Colonic mucosa (tissue), 4 donors: ENCODE measurements at regions not wholly inside any gene's neighbourhood (a gene's known extent, or its start where the extent isn't known, plus 50 kb on each side); places are given as distances from the start of the nearest gene placed in this dataset.
"Not testable (repeated sequence)": the region's sequence is repeated elsewhere in the genome, so short reads cannot be mapped to it uniquely, and the experiment has no call there.

ENCODE experiments used
- DNase-seq: peaks from one replicate; pipeline ENCODE4 v3.0.0-alpha.2; 2020
- H3K27ac ChIP-seq: fragments of 200-600 bp; one replicate; pipeline ENCODE4 v1.8.0; 2021
- H3K27me3 ChIP-seq: fragments of 200-600 bp; one replicate; pipeline ENCODE4 v1.8.0; 2021
- H3K36me3 ChIP-seq: fragments of 200-600 bp; one replicate; pipeline ENCODE4 v1.8.0; 2021
- H3K4me1 ChIP-seq: fragments of 200-600 bp; one replicate; pipeline ENCODE4 v1.8.0; 2021; ENCODE audit warnings: mild to moderate bottlenecking
- H3K4me3 ChIP-seq: fragments of 200-600 bp; one replicate; pipeline ENCODE4 v1.8.0; 2021
- H3K9ac ChIP-seq, 2 donors: one replicate each; pipeline ENCODE4 v1.7.0; 2013; ENCODE audit warnings: control low read depth in 2 of 2, low read depth in 2 of 2, low read length in 2 of 2
- H3K9me3 ChIP-seq: fragments of 200-600 bp; one replicate; pipeline ENCODE4 v1.8.0; 2021
- CTCF ChIP-seq: fragments of 200-600 bp; IDR thresholded peaks from one replicate; pipeline ENCODE4 v1.8.0; 2022; ENCODE audit warnings: antibody characterized with exemption, mild to moderate bottlenecking
- intact Hi-C: fragments of 100-400 bp; cut with DNase I; formaldehyde crosslinking; loops from one replicate; pipeline ENCODE4 v1.14.1; 2022
- donor health status: healthy.
- donor health status: DM: no; HTN: no; CAD: no.
- donor health status: DM: no; HTN: no; CAD: no.

- Histone ChIP-seq H3K27ac (no peak overlapping the region), H3K36me3 (no peaks in the 10 kb centered on the region), H3K9ac (no peak overlapping the region), H3K4me3 (no peak overlapping the region), H3K4me1 (no peaks in the 10 kb centered on the region), H3K9me3 (no peaks in the 10 kb centered on the region), H3K27me3 (no peaks in the 10 kb centered on the region)
- intact Hi-C loops, result no loop called here
- DNase-seq, result no peak
- no peak for TF ChIP-seq CTCF
Observed at GRCh38 chr5:18601185-18601584, 966.9 kb downstream of the TAF11L14 start.

DNA sequence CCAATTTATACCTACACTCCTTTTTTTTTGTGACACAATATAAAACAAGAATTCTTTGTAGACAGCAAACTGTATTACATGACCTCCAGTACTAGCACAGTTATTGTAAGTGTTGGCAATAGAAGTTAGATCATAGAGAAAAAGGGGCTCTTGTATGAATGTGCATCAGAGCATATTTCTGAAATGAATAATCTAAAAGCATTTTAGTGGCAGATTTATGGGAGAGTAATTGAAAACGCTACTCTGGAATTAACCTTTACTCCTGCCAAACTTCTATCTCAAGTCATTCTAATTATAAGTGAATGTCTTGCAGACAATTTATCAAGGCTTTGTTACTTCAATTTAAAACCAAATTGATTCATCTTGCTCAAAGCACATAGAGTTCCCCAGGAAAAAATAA is 968.1 kb downstream of the TAF11L14 start:
- no peaks in the 10 kb centered on the region for H3K9me3 ChIP-seq
- TF ChIP-seq CTCF, result no peak
- no peaks in the 10 kb centered on the region for H3K4me1 ChIP-seq
- DNase-seq, result no peak
- H3K4me3 ChIP-seq, result no peak overlapping the region
- intact Hi-C loops, result no loop called here
- no peaks in the 10 kb centered on the region for H3K36me3 ChIP-seq
- H3K9ac ChIP-seq, result no peak overlapping the region
- H3K27ac ChIP-seq, result no peak overlapping the region
- H3K27me3 ChIP-seq, result no peaks in the 10 kb centered on the region

DNA sequence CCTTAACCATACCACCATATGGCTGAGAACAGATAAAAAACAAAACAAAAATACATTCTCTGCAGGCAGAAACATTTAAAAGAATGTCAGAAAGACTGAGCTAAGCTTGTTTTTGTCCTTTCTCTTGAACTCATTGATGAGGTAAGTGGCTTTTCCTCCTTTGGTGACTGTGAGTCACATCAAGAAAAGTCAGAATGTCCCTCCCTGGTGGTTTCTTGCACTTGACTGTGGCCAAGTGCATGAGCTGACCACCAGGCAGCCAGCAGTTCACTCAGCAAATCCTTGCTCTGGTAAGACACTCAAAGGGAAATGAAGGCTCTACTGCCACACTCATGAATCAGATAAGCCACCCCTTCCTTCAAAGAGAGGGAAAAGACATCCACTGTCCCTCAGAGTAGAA is 970.9 kb downstream of the TAF11L14 start:
- no peaks in the 10 kb centered on the region for H3K9me3 ChIP-seq
- TF ChIP-seq CTCF, result no peak
- intact Hi-C loops, result no loop called here

DNA sequence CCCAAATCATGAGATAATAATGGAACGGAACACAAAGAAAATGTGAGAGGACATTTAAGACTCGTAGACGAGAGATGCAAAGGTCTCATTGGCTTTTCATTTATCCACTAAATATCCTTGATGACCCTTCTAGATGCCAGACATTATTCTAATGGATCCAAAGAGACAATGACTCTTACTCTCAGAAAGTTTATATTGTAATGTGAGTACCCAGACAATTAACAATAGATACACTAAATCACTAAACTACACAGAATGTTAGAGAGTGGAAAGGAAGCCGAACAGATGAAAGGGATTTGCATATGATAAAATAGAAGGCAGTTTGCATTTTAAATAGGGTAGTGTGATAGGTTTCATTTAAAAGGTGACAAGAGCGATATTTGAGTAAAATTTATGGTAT is 973.3 kb downstream of the TAF11L14 start:
- Histone ChIP-seq H3K27me3 (no peaks in the 10 kb centered on the region), H3K27ac (no peak overlapping the region), H3K36me3 (no peaks in the 10 kb centered on the region), H3K9ac (no peak overlapping the region), H3K4me1 (no peaks in the 10 kb centered on the region), H3K4me3 (no peak overlapping the region), H3K9me3 (no peaks in the 10 kb centered on the region)
- intact Hi-C loops, result no loop called here
- no peak for TF ChIP-seq CTCF
- DNase-seq, result no peak

More for the DNA sequence above, 970.9 kb downstream of the TAF11L14 start:
- H3K27ac ChIP-seq, result no peak overlapping the region
- H3K4me3 ChIP-seq, result no peak overlapping the region
- H3K27me3 ChIP-seq, result no peaks in the 10 kb centered on the region
- no peaks in the 10 kb centered on the region for H3K36me3 ChIP-seq
- no peak overlapping the region for H3K9ac ChIP-seq
- no peak for DNase-seq
- no peaks in the 10 kb centered on the region for H3K4me1 ChIP-seq

- H3K4me3 ChIP-seq, H3K27ac ChIP-seq, intact Hi-C loops, H3K9me3 ChIP-seq, H3K4me1 ChIP-seq, H3K36me3 ChIP-seq, DNase-seq, H3K9ac ChIP-seq, H3K27me3 ChIP-seq: not testable (repeated sequence)
Observed at GRCh38 chr5:18617191-18617590, 982.9 kb downstream of the TAF11L14 start.

DNA sequence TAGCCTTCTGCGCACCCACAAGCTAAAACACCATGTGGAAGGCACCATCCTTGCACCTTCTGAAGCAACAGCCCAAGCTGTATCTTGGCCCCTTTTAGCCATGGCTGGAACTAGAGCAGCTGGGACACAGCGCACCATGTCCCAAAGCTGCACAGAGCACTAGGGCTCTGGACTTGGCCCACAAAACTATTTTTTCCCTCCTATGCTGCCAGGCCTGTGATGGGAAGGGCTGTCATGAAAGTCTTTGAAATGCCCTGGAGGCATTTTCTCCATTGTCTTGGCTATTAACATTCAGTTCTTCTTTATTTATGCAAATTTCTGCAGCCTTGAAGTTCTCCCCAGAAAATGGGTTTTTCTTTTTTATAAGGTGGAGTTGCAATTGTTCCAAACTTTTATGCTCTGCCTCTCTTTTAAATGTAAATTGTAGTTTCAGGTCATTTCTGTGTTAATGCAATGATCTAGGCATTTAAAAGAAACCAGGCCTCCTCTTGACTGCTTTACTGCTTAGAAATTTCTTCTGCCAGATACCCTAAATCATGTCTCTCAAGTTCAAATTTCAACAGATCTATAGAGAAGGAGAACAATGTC is 996.3 kb downstream of the TAF11L14 start:
- no peak overlapping the region for H3K27ac ChIP-seq
- no peak for DNase-seq
- intact Hi-C loops, result no loop called here
- H3K9ac ChIP-seq, result no peak overlapping the region
- no peaks in the 10 kb centered on the region for H3K36me3 ChIP-seq
- H3K9me3 ChIP-seq, result no peaks in the 10 kb centered on the region
- no peaks in the 10 kb centered on the region for H3K27me3 ChIP-seq
- H3K4me1 ChIP-seq, result no peaks in the 10 kb centered on the region
- TF ChIP-seq CTCF, result no peak
- no peak overlapping the region for H3K4me3 ChIP-seq
